Transverse colon (tissue), 4 donors: ENCODE measurements at regions not wholly inside any gene's neighbourhood (a gene's known extent, or its start where the extent isn't known, plus 50 kb on each side); places are given as distances from the start of the nearest gene placed in this dataset.

ENCODE experiments used
- DNase-seq: peaks from one replicate; pipeline ENCODE4 v3.0.0-alpha.2; 2019
- H3K27ac ChIP-seq, 4 donors: fragments of 200-600 bp; sonication (generic); 2 replicates each; pipeline ENCODE4 v1.5.1; 2016 to 2018; ENCODE audit warnings: inconsistent platforms in 4 of 4
- H3K27me3 ChIP-seq: fragments of 200-600 bp; sonication (generic); 2 replicates; pipeline ENCODE4 v1.5.1; 2017; ENCODE audit warnings: inconsistent platforms
- H3K36me3 ChIP-seq, 4 donors: fragments of 200-600 bp; sonication (generic); 2 replicates each; pipeline ENCODE4 v1.5.1; 2017 to 2019; ENCODE audit warnings: inconsistent platforms in 4 of 4
- H3K4me1 ChIP-seq, 4 donors: fragments of 200-600 bp; sonication (generic); 2 replicates each; pipeline ENCODE4 v1.5.1; 2017 to 2020; ENCODE audit warnings: inconsistent platforms in 4 of 4
- H3K4me3 ChIP-seq, 4 donors: fragments of 200-600 bp; sonication (generic); 1 replicate in 1 of 4; 2 replicates in 3 of 4; pipeline versions ENCODE4 v1.5.1 to v1.6.1; 2017 to 2019; ENCODE audit warnings: inconsistent platforms in 4 of 4
- H3K9me3 ChIP-seq, 2 donors: fragments of 200-600 bp; sonication (generic); 2 replicates each; pipeline ENCODE4 v1.5.1; 2017 to 2019; ENCODE audit warnings: inconsistent platforms in 2 of 2
- EP300 ChIP-seq: sonication (generic); formaldehyde crosslinking; IDR thresholded peaks from one replicate; pipeline ENCODE4 v1.6.1; 2017; ENCODE audit warnings: antibody characterized with exemption, low read depth
- POLR2A ChIP-seq: fragments of 450-650 bp; IDR thresholded peaks from one replicate; pipeline ENCODE4 v1.6.1; 2016; ENCODE audit warnings: antibody characterized with exemption, mild to moderate bottlenecking, moderate library complexity
- POLR2AphosphoS5 ChIP-seq, 3 donors: sonication (generic); formaldehyde crosslinking; IDR thresholded peaks; one replicate each; pipeline ENCODE4 v1.6.1; 2016; ENCODE audit warnings: antibody characterized with exemption in 3 of 3
- WGBS, 2 donors: methylation state at CpG; one replicate each; pipeline ENCODE4 v1.1.5; 2018; ENCODE audit warnings: low coverage in 1 of 2; 5-methylcytosine and 5-hydroxymethylcytosine counted together
- in situ Hi-C, 4 donors: fragments of 200-750 bp; cut with MboI; loops; one replicate each; pipeline versions ENCODE4 v1.15.0 to v1.15.1; 2017; ENCODE audit warnings: low sequenced_read_pairs in 3 of 4, low pct_ligation_motif_present in 1 of 4, low pct_unique_long_range_greater_than_20kb in 1 of 4
- intact Hi-C: fragments of 100-400 bp; cut with DNase I; formaldehyde crosslinking; loops from one replicate; pipeline ENCODE4 v1.15.1; 2023; ENCODE audit warnings: low total_unique reads
- TF ChIP-seq, protein P1 (sequence below), 5 experiments: fragments of 200-600 bp in 3 of 5; fragments of 450-650 bp in 2 of 5; sonication (generic) in 3 of 5; IDR thresholded peaks; 1 replicate in 2 of 5; 2 replicates in 3 of 5; pipeline ENCODE4 v1.5.1; 2016 to 2017; ENCODE audit warnings: antibody characterized with exemption in 5 of 5, inconsistent platforms in 3 of 5, mild to moderate bottlenecking in 2 of 5, moderate library complexity in 1 of 5

DNA sequence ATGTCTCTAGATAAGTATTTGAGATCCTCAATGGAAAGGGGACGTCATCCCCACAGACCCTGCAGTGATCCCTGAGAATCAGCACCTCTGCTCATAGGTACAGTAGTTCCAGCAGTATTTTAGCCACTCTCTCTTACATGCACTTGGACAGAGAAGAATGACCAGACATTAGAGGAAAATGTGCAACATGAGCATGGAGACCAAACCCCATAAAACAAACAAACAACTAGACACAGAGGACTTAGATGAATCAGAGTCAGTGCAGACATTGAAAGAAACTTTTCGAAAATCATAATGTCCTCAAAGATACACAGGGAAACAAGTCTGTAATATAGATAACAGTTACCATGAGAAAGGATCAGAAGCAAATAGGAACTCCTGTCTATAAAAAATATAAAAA is 108.2 kb downstream of the LYPLAL1 start:
- in situ Hi-C loops, result no loop called here
- WGBS, 2 donors, result 81 to 86% methylated on average over 2 of the region's 2 CpGs
- peaks cover 0 to 6% (median 0%) of the 10 kb centered on the region in 4 donors for H3K4me1 ChIP-seq

DNA sequence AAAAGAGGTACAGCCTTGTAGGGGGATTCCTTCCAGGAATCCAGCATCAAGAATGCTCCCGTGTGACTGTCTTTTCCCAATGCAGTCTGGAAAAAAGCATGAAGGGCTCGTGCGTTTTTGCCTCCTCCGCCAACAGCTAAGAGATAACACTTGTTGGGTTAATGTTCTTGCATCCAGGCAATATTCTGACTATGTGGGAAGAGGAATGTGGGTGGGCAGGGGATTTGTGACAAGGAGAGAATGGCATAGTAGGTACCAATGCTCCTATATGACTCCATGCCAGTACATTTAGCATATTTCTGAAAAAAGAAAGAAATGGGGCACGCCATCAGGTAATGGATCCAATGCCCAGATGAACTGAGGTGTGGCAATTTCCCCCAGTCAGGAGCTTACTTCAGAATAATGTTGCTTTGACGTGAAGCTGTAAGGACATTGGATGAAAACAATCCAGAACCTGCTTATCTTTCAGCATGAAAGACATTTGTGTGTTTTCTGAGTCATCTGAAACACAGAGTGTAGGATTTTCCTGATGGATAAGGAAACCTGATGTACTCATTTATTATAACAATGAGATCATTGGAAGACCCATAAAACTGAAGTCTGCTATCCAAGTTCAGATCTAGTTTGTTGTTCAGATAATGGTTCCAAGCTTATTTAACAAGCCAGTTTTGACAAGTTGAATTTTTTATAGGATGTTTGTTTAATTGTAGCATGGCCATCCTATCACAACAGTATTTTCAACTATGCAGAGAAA is 105.5 kb downstream of the LYPLAL1 start:
- in situ Hi-C loops, result no loop called here
- 77% methylated on average over 6 of the region's 6 CpGs; no CpG with 5 or more reads in 1 of the 2 donors for WGBS, 2 donors

More for the DNA sequence above, 108.2 kb downstream of the LYPLAL1 start:
- TF ChIP-seq POLR2A, result no peak
- TF ChIP-seq, protein P1, sequence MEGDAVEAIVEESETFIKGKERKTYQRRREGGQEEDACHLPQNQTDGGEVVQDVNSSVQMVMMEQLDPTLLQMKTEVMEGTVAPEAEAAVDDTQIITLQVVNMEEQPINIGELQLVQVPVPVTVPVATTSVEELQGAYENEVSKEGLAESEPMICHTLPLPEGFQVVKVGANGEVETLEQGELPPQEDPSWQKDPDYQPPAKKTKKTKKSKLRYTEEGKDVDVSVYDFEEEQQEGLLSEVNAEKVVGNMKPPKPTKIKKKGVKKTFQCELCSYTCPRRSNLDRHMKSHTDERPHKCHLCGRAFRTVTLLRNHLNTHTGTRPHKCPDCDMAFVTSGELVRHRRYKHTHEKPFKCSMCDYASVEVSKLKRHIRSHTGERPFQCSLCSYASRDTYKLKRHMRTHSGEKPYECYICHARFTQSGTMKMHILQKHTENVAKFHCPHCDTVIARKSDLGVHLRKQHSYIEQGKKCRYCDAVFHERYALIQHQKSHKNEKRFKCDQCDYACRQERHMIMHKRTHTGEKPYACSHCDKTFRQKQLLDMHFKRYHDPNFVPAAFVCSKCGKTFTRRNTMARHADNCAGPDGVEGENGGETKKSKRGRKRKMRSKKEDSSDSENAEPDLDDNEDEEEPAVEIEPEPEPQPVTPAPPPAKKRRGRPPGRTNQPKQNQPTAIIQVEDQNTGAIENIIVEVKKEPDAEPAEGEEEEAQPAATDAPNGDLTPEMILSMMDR (IDR thresholded peaks at IDR 0.05), result no peak
- TF ChIP-seq POLR2AphosphoS5 (IDR thresholded peaks at IDR 0.05), result no peak
- TF ChIP-seq EP300, result no peak
- Histone ChIP-seq H3K27me3 (no peaks in the 10 kb centered on the region), H3K27ac (no peak overlapping the region), H3K4me3 (no peak overlapping the region), H3K36me3 (no peaks in the 10 kb centered on the region), H3K9me3 (no peaks in the 10 kb centered on the region)
- intact Hi-C loops, result no loop called here
- no peak for DNase-seq

DNA sequence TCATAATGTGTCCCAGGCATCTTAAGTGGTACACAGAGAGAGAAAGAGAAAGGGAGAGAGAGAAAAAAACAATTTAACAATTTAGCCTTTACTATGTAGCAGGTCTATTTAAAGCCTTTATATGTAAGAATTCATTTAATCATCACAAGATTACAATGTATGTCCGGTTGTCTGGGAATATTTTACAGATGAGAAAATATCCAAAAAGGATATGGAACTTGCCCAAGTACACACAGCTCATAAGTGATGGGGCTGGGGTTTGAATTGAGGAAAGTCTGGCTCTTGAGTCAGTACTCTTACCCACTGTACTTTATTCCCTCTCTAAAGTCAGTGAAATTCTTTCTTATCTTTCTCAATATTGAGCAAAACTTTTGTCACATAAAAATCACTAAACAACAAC is 104.6 kb downstream of the LYPLAL1 start:
- intact Hi-C loops, result no loop called here
- Histone ChIP-seq H3K27ac (no peak overlapping the region), H3K4me3 (no peak overlapping the region), H3K9me3 (no peaks in the 10 kb centered on the region), H3K4me1 (peaks cover 0 to 6% (median 0%) of the 10 kb centered on the region in 4 donors), H3K27me3 (no peaks in the 10 kb centered on the region), H3K36me3 (no peaks in the 10 kb centered on the region)
- TF ChIP-seq EP300 (no peak), POLR2AphosphoS5 (IDR thresholded peaks at IDR 0.05) (no peak), POLR2A (no peak)
- TF ChIP-seq, protein P1 (IDR thresholded peaks at IDR 0.05), result no peak
- DNase-seq, result no peak
- WGBS, 2 donors, result 61 to 79% methylated on average over 1 of the region's 1 CpG
- in situ Hi-C loops, result no loop called here

More for the DNA sequence above, 105.5 kb downstream of the LYPLAL1 start:
- Histone ChIP-seq H3K36me3 (no peaks in the 10 kb centered on the region), H3K27me3 (no peaks in the 10 kb centered on the region), H3K27ac (no peak overlapping the region), H3K9me3 (no peaks in the 10 kb centered on the region), H3K4me1 (peaks cover 0 to 6% (median 0%) of the 10 kb centered on the region in 4 donors), H3K4me3 (no peak overlapping the region)
- no peak for TF ChIP-seq EP300
- TF ChIP-seq POLR2A, result no peak
- TF ChIP-seq, protein P1 (IDR thresholded peaks at IDR 0.05), result no peak
- no peak for TF ChIP-seq POLR2AphosphoS5 (IDR thresholded peaks at IDR 0.05)
- no peak for DNase-seq
- intact Hi-C loops, result no loop called here

DNA sequence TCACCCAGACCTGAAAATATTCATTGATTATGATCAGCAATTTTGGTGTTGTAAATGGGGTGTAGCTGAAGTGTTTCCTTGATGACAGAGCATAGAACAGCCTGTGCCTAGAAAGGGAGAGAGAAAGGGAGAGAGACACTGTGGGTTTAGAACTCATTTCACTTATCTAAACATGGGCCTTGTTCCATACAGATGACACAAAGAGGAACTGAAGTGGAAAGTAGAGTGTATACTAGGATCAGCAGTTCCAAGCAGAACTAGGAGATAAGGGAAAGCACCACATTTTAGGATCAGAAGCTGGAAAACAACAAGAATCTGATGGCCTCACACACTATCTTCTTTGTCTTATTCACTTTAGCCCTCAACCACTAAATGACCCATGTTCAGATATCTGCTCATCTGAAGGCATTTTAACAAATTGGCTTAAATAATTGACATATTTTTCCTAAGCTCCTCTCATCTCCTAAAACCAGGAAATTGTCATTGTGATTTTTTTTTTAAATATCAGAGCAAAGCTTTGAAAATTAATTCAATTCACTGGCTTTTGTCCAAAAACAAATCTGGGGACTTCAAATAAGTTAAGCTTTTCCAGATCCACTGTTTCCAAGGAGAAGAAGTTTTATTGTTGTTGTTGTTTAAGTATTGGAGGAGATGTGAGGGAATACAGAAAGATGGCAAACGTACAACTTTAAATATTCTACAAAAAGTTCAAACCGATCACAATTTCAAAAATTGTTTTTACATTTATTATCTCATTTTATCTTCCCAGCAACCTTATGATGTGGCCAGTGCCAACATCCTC is 103.8 kb downstream of the LYPLAL1 start:
- intact Hi-C loops (no loop called here), in situ Hi-C loops (no loop called here)
- Histone ChIP-seq H3K36me3 (no peaks in the 10 kb centered on the region), H3K27me3 (no peaks in the 10 kb centered on the region), H3K4me1 (peaks cover 0 to 6% (median 0%) of the 10 kb centered on the region in 4 donors), H3K4me3 (no peak overlapping the region), H3K9me3 (no peaks in the 10 kb centered on the region), H3K27ac (no peak overlapping the region)
- DNase-seq, result no peak
- 67 to 78% methylated on average over 2 of the region's 2 CpGs for WGBS, 2 donors
- TF ChIP-seq POLR2AphosphoS5 (IDR thresholded peaks at IDR 0.05) (no peak), EP300 (no peak), POLR2A (no peak)
- TF ChIP-seq, protein P1 (IDR thresholded peaks at IDR 0.05), result no peak
